ENCODE measurements at regions not wholly inside any gene's neighbourhood (a gene's known extent, or its start where the extent isn't known, plus 50 kb on each side); places are given as distances from the start of the nearest gene placed in this dataset.
"Not testable (repeated sequence)": the region's sequence is repeated elsewhere in the genome, so short reads cannot be mapped to it uniquely, and the experiment has no call there.

GRCh38 chrX:115840729-115841409 is 279.9 kb downstream of the PLS3 start:
- H3K27ac ChIP-seq = not testable (repeated sequence)

- not testable (repeated sequence) for H3K27ac ChIP-seq
Observed at GRCh38 chrX:115850986-115851385, 290.0 kb downstream of the PLS3 start.

GRCh38 chrX:115853260-115853659 is 292.3 kb downstream of the PLS3 start:
- H3K27ac ChIP-seq = not testable (repeated sequence)

GRCh38 chrX:115881170-115881569 is 289.4 kb upstream of the AGTR2 start:
- H3K27ac ChIP-seq = not testable (repeated sequence)

GRCh38 chrX:115884121-115884520 is 286.4 kb upstream of the AGTR2 start:
- not testable (repeated sequence) for H3K27ac ChIP-seq

- H3K27ac ChIP-seq = peak overlapping the region; percentile 49; the same call in 1 of the 2 replicates
Observed at GRCh38 chrX:115888041-115888440, 282.5 kb upstream of the AGTR2 start.

GRCh38 chrX:115888519-115888918 is 282.0 kb upstream of the AGTR2 start:
- peak overlapping the region; percentile 49; the same call in 1 of the 2 replicates for H3K27ac ChIP-seq

GRCh38 chrX:115889121-115889890 is 281.2 kb upstream of the AGTR2 start:
- no peak overlapping the region for H3K27ac ChIP-seq
- TF ChIP-seq ZFX (IDR thresholded peaks at IDR 0.05; ENCODE audit: borderline replicate concordance) (no peak), CTCF (IDR thresholded peaks at IDR 0.05) (no peak)

GRCh38 chrX:115892056-115892708 is 278.4 kb upstream of the AGTR2 start:
- peak overlapping the region; percentile 78 for H3K27ac ChIP-seq
- TF ChIP-seq CTCF (IDR thresholded peaks at IDR 0.05) (no peak), ZFX (IDR thresholded peaks at IDR 0.05; ENCODE audit: borderline replicate concordance) (no peak)

- peak overlapping the region; percentile 78 for H3K27ac ChIP-seq
Observed at GRCh38 chrX:115892787-115893671, 277.5 kb upstream of the AGTR2 start.

More at GRCh38 chrX:115892787-115893671, 277.5 kb upstream of the AGTR2 start:
- peak; percentile 46 for TF ChIP-seq CTCF (IDR thresholded peaks at IDR 0.05)
- no peak for TF ChIP-seq ZFX (IDR thresholded peaks at IDR 0.05; ENCODE audit: borderline replicate concordance)

All from 22Rv1 (cell line).